Activated T-cell treated with anti-CD3 and anti-CD28 coated beads for 48 hours (primary cell): ENCODE measurements at regions not wholly inside any gene's neighbourhood (a gene's known extent, or its start where the extent isn't known, plus 50 kb on each side); places are given as distances from the start of the nearest gene placed in this dataset.
"Not testable (repeated sequence)": the region's sequence is repeated elsewhere in the genome, so short reads cannot be mapped to it uniquely, and the experiment has no call there.

ENCODE experiments used
- DNase-seq: peaks from one replicate; pipeline ENCODE4 v3.0.0-alpha.2; 2020; ENCODE audit warnings: low read depth

GRCh38 chr2:87429931-87430275 lies 318.0 kb upstream of the PLGLB2 start:
- DNase-seq, result not testable (repeated sequence)

- DNase-seq, result not testable (repeated sequence)
Measured at GRCh38 chr2:87431051-87431450, 316.8 kb upstream of the PLGLB2 start.

- not testable (repeated sequence) for DNase-seq
Measured at GRCh38 chr2:87432711-87433453, 315.0 kb upstream of the PLGLB2 start.

- DNase-seq, result not testable (repeated sequence)
Measured at GRCh38 chr2:87436007-87436406, 311.9 kb upstream of the PLGLB2 start.

- DNase-seq, result not testable (repeated sequence)
Measured at GRCh38 chr2:87437701-87438260, 310.1 kb upstream of the PLGLB2 start.

GRCh38 chr2:87438780-87439454 lies 309.0 kb upstream of the PLGLB2 start:
- DNase-seq, result not testable (repeated sequence)

GRCh38 chr2:87439617-87440204 lies 308.2 kb upstream of the PLGLB2 start:
- not testable (repeated sequence) for DNase-seq

GRCh38 chr2:87440650-87441049 lies 307.2 kb upstream of the PLGLB2 start:
- not testable (repeated sequence) for DNase-seq

- not testable (repeated sequence) for DNase-seq
Measured at GRCh38 chr2:87441375-87441774, 306.5 kb upstream of the PLGLB2 start.

- peak; percentile 36 for DNase-seq
Measured at GRCh38 chr2:87442983-87443577, 304.8 kb upstream of the PLGLB2 start.

- DNase-seq, result not testable (repeated sequence)
Measured at GRCh38 chr2:87444951-87445350, 302.9 kb upstream of the PLGLB2 start.

- not testable (repeated sequence) for DNase-seq
Measured at GRCh38 chr2:87445613-87446312, 302.1 kb upstream of the PLGLB2 start.

- not testable (repeated sequence) for DNase-seq
Measured at GRCh38 chr2:87446313-87446696, 301.6 kb upstream of the PLGLB2 start.

GRCh38 chr2:87449462-87449980 lies 298.4 kb upstream of the PLGLB2 start:
- DNase-seq, result not testable (repeated sequence)

GRCh38 chr2:87452193-87452592 lies 295.7 kb upstream of the PLGLB2 start:
- not testable (repeated sequence) for DNase-seq

GRCh38 chr2:87452861-87453260 lies 295.0 kb upstream of the PLGLB2 start:
- not testable (repeated sequence) for DNase-seq

GRCh38 chr2:87453965-87454364 lies 293.9 kb upstream of the PLGLB2 start:
- DNase-seq, result not testable (repeated sequence)

GRCh38 chr2:87454421-87454820 lies 293.5 kb upstream of the PLGLB2 start:
- not testable (repeated sequence) for DNase-seq

- DNase-seq, result not testable (repeated sequence)
Measured at GRCh38 chr2:87455209-87455853, 292.6 kb upstream of the PLGLB2 start.

GRCh38 chr2:87455854-87456249 lies 292.0 kb upstream of the PLGLB2 start:
- DNase-seq, result not testable (repeated sequence)
